ENCODE measurements at regions not wholly inside any gene's neighbourhood (a gene's known extent, or its start where the extent isn't known, plus 50 kb on each side); places are given as distances from the start of the nearest gene placed in this dataset.

GRCh38 chr17:10931133-10931532 is 93.2 kb upstream of the PIRT start:
- TF ChIP-seq CTCF (IDR thresholded peaks at IDR 0.05; ENCODE audit: insufficient read depth, low read depth, low read length) (no peak), EZH2 (IDR thresholded peaks at IDR 0.05; ENCODE audit: insufficient read depth, low read length) (no peak)
